ENCODE measurements at regions not wholly inside any gene's neighbourhood (a gene's known extent, or its start where the extent isn't known, plus 50 kb on each side); places are given as distances from the start of the nearest gene placed in this dataset.

DNA sequence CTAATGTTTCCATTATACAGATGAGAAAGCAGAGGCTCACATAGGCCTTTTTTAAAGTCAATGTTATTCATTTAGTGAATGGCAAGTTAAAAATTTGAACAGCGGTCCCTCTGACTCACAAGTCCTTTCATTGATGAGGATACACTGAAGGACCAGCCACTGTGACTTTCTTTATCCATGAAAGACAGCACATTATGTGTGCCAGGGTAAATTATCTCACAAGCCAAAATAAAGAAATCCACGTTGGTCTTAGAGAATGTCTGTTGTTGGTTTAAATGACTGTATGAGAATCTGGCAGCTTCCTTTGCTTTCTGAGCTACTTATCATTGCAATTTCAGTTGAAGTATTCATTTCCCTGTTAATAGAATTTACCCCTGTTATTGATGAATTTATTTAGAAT, 485.1 kb downstream of the TBL1XR1 start:
- no peak for DNase-seq (ENCODE audit: unreplicated experiment)
- TF ChIP-seq, protein P1, sequence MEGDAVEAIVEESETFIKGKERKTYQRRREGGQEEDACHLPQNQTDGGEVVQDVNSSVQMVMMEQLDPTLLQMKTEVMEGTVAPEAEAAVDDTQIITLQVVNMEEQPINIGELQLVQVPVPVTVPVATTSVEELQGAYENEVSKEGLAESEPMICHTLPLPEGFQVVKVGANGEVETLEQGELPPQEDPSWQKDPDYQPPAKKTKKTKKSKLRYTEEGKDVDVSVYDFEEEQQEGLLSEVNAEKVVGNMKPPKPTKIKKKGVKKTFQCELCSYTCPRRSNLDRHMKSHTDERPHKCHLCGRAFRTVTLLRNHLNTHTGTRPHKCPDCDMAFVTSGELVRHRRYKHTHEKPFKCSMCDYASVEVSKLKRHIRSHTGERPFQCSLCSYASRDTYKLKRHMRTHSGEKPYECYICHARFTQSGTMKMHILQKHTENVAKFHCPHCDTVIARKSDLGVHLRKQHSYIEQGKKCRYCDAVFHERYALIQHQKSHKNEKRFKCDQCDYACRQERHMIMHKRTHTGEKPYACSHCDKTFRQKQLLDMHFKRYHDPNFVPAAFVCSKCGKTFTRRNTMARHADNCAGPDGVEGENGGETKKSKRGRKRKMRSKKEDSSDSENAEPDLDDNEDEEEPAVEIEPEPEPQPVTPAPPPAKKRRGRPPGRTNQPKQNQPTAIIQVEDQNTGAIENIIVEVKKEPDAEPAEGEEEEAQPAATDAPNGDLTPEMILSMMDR (IDR thresholded peaks at IDR 0.05; ENCODE audit: unreplicated experiment): no peak
- no peak overlapping the region for H3K4me3 Mint-ChIP-seq (ENCODE audit: unreplicated experiment)
- H3K4me1 Mint-ChIP-seq (ENCODE audit: insufficient read depth, unreplicated experiment): no peaks in the 10 kb centered on the region
- BruUV-seq (replicated peaks): no TSS peak
- H3K36me3 Mint-ChIP-seq (ENCODE audit: insufficient read depth, unreplicated experiment): no peaks in the 10 kb centered on the region
- CTCF ChIA-PET: interaction anchor here (0.7 kb wide), 1 partner anchor 115 kb away, joined by 3 read pairs; no protein-coding TSS in a partner anchor
- H3K9me3 Mint-ChIP-seq (ENCODE audit: unreplicated experiment): peaks cover 7% of the 10 kb centered on the region
- no peak overlapping the region for H3K27ac Mint-ChIP-seq (ENCODE audit: low read depth, unreplicated experiment)
- intact Hi-C loops (cut with micrococcal nuclease): no loop called here
- POLR2A ChIA-PET: no interaction called here
- H3K27me3 Mint-ChIP-seq (ENCODE audit: insufficient read depth, unreplicated experiment): no peaks in the 10 kb centered on the region

DNA sequence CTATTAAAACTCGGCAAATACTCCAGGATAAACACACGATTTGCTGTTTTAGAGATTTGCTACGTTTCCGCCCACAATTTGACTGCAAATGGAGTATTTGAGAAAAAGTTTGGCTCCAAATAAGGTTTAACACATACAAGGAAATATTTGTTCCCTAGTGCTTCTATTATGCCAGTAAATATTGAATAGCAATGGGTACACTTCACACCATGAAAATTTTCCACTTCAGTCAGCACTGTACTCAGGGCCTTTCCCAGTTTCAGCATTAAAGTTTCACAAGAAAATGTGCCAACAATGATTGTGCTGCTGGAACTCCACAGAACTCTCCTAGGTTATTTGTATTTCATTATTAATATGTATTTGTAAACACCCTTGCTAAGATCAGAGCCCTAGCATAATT, 498.0 kb downstream of the TBL1XR1 start:
- no peak overlapping the region for H3K4me3 Mint-ChIP-seq (ENCODE audit: unreplicated experiment)
- ChIA-PET CTCF (no interaction called here), POLR2A (no interaction called here)
- DNase-seq (ENCODE audit: unreplicated experiment): no peak
- intact Hi-C loops (cut with micrococcal nuclease): no loop called here
- H3K4me1 Mint-ChIP-seq (ENCODE audit: insufficient read depth, unreplicated experiment): no peaks in the 10 kb centered on the region
- no peaks in the 10 kb centered on the region for H3K9me3 Mint-ChIP-seq (ENCODE audit: unreplicated experiment)
- H3K27ac Mint-ChIP-seq (ENCODE audit: low read depth, unreplicated experiment): no peak overlapping the region
- no peaks in the 10 kb centered on the region for H3K27me3 Mint-ChIP-seq (ENCODE audit: insufficient read depth, unreplicated experiment)
- H3K36me3 Mint-ChIP-seq (ENCODE audit: insufficient read depth, unreplicated experiment): no peaks in the 10 kb centered on the region
- TF ChIP-seq, protein P1 (IDR thresholded peaks at IDR 0.05; ENCODE audit: unreplicated experiment): no peak
- BruUV-seq (replicated peaks): no TSS peak

DNA sequence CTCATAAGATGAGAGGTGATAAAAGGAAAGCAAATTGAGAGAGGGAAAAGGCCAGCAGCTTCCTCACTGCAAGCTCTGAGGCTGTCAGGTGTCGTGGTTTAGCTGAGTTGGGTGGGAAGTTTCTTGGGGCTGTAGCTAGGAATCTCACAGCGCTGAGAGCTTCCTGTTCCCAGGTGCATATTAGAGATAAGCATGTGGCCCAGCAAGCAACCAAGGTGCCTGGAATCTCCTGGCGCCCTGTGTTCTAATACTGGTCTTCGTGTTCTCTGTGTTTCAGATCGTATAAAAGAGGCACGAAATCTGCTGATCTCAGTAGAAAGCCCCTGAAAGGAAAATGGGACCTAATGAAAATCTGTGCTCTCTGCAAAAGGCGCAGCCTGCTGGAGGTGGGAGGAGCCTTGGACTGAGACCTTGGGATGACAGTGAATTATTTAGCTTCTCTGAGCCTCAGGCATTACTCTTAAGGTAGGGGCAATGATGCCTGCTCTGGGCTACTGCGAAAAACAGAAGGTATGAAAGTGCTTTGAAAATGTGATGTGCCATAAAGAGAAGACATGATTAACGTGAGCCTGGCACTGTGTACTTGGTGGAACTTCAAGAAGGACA, 499.9 kb downstream of the TBL1XR1 start:
- TF ChIP-seq, protein P1 (IDR thresholded peaks at IDR 0.05; ENCODE audit: unreplicated experiment): no peak
- Mint-ChIP-seq H3K36me3 (ENCODE audit: insufficient read depth, unreplicated experiment) (no peaks in the 10 kb centered on the region), H3K27me3 (ENCODE audit: insufficient read depth, unreplicated experiment) (no peaks in the 10 kb centered on the region), H3K27ac (ENCODE audit: low read depth, unreplicated experiment) (no peak overlapping the region), H3K4me1 (ENCODE audit: insufficient read depth, unreplicated experiment) (no peaks in the 10 kb centered on the region), H3K4me3 (ENCODE audit: unreplicated experiment) (no peak overlapping the region), H3K9me3 (ENCODE audit: unreplicated experiment) (no peaks in the 10 kb centered on the region)
- intact Hi-C loops (cut with micrococcal nuclease): no loop called here
- DNase-seq (ENCODE audit: unreplicated experiment): no peak
- BruUV-seq (replicated peaks): no TSS peak
- POLR2A ChIA-PET: no interaction called here
- CTCF ChIA-PET: interaction anchor here (0.7 to 1.2 kb wide), 3 partner anchors 14 to 33 kb away, joined by 3 to 4 read pairs (median 3); no protein-coding TSS in a partner anchor

DNA sequence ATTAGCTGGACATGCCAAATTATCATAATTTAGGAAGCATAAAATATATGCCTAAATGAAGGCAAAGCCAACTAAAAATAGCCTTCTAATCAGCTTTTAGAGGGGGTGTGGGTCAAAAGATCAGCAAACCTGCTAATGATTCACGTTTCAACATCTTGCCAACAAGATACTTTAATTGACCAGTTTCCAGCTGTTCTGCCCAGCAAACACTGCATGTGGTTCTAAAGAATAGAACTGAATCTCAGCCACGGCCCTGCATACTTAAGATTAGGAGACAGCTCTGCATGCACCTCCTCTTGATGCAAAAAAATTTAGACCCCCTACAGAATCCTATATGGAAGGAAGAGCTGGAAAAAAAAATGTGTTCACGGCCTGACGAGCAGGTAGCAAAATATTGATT, 500.5 kb downstream of the TBL1XR1 start:
- no TSS peak for BruUV-seq (replicated peaks)
- POLR2A ChIA-PET: no interaction called here

More for the DNA sequence above, 500.5 kb downstream of the TBL1XR1 start:
- H3K4me3 Mint-ChIP-seq (ENCODE audit: unreplicated experiment): no peak overlapping the region
- H3K36me3 Mint-ChIP-seq (ENCODE audit: insufficient read depth, unreplicated experiment): no peaks in the 10 kb centered on the region
- no peak overlapping the region for H3K27ac Mint-ChIP-seq (ENCODE audit: low read depth, unreplicated experiment)
- TF ChIP-seq, protein P1 (IDR thresholded peaks at IDR 0.05; ENCODE audit: unreplicated experiment): no peak
- H3K4me1 Mint-ChIP-seq (ENCODE audit: insufficient read depth, unreplicated experiment): no peaks in the 10 kb centered on the region
- no peaks in the 10 kb centered on the region for H3K27me3 Mint-ChIP-seq (ENCODE audit: insufficient read depth, unreplicated experiment)
- intact Hi-C loops (cut with micrococcal nuclease): no loop called here
- no peaks in the 10 kb centered on the region for H3K9me3 Mint-ChIP-seq (ENCODE audit: unreplicated experiment)
- no peak for DNase-seq (ENCODE audit: unreplicated experiment)
- CTCF ChIA-PET: interaction anchor here (0.7 to 1.2 kb wide), 2 partner anchors 22 to 33 kb away, joined by 3 read pairs; no protein-coding TSS in a partner anchor

All from MCF 10A (cell line).